ENCODE measurements at regions not wholly inside any gene's neighbourhood (a gene's known extent, or its start where the extent isn't known, plus 50 kb on each side); places are given as distances from the start of the nearest gene placed in this dataset.

DNA sequence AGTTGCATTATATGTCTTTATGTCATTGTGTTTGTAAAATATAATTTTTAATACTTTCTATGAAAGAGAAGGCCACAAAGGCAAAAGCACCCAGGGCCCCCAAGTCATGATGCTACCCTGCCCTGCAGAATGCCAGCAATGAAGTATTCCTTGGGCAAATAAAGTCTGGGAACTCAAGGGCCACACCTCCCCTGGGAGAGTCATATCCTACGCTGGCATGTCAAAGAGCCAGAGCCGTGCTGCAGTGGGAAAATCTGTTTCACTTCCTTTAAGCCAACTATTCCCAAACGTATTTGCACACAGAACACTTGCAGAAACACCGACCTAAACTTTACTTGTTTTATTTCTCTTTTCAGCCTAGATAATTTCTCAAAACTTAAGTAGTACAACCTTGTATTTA, 98.4 kb upstream of the KAZN start:
- Histone ChIP-seq H3K27ac (ENCODE audit: low read depth in 2 of 2, low read length in 2 of 2) (no peak overlapping the region), H3K9ac (ENCODE audit: low read length in 3 of 3) (no peak overlapping the region), H3K4me3 (ENCODE audit: low read length in 3 of 3) (no peak overlapping the region), H3K4me1 (ENCODE audit: control insufficient read depth in 2 of 3, insufficient read depth in 2 of 3, low read depth in 1 of 3, low read length in 3 of 3) (no peaks in the 10 kb centered on the region), H3K27me3 (ENCODE audit: control insufficient read depth, insufficient read depth, low read length) (no peaks in the 10 kb centered on the region), H3K9me3 (ENCODE audit: control insufficient read depth in 2 of 3, insufficient read depth in 1 of 3, low read length in 3 of 3) (no peaks in the 10 kb centered on the region), H3K36me3 (ENCODE audit: control insufficient read depth in 2 of 3, insufficient read depth in 3 of 3, low read length in 3 of 3) (no peaks in the 10 kb centered on the region)
- no peak for DNase-seq
- TF ChIP-seq, protein P1, sequence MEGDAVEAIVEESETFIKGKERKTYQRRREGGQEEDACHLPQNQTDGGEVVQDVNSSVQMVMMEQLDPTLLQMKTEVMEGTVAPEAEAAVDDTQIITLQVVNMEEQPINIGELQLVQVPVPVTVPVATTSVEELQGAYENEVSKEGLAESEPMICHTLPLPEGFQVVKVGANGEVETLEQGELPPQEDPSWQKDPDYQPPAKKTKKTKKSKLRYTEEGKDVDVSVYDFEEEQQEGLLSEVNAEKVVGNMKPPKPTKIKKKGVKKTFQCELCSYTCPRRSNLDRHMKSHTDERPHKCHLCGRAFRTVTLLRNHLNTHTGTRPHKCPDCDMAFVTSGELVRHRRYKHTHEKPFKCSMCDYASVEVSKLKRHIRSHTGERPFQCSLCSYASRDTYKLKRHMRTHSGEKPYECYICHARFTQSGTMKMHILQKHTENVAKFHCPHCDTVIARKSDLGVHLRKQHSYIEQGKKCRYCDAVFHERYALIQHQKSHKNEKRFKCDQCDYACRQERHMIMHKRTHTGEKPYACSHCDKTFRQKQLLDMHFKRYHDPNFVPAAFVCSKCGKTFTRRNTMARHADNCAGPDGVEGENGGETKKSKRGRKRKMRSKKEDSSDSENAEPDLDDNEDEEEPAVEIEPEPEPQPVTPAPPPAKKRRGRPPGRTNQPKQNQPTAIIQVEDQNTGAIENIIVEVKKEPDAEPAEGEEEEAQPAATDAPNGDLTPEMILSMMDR (IDR thresholded peaks at IDR 0.05; ENCODE audit: borderline replicate concordance, extremely low read depth, insufficient read depth) = no peak
- intact Hi-C loops (cut with DNase I) = no loop called here
- FAIRE-seq = no peak

- TF ChIP-seq, protein P1 (IDR thresholded peaks at IDR 0.05; ENCODE audit: borderline replicate concordance, extremely low read depth, insufficient read depth) = no peak
- intact Hi-C loops (cut with DNase I) = no loop called here
- Histone ChIP-seq H3K4me1 (ENCODE audit: control insufficient read depth in 2 of 3, insufficient read depth in 2 of 3, low read depth in 1 of 3, low read length in 3 of 3) (no peaks in the 10 kb centered on the region), H3K27ac (ENCODE audit: low read depth in 2 of 2, low read length in 2 of 2) (no peak overlapping the region), H3K27me3 (ENCODE audit: control insufficient read depth, insufficient read depth, low read length) (no peaks in the 10 kb centered on the region), H3K9me3 (ENCODE audit: control insufficient read depth in 2 of 3, insufficient read depth in 1 of 3, low read length in 3 of 3) (no peaks in the 10 kb centered on the region), H3K4me3 (ENCODE audit: low read length in 3 of 3) (no peak overlapping the region), H3K9ac (ENCODE audit: low read length in 3 of 3) (no peak overlapping the region), H3K36me3 (ENCODE audit: control insufficient read depth in 2 of 3, insufficient read depth in 3 of 3, low read length in 3 of 3) (no peaks in the 10 kb centered on the region)
- FAIRE-seq (peak; percentile 39), DNase-seq (no peak)
These were observed 97.6 kb upstream of the KAZN start for GRCh38 chr1:14500912-14501311.

DNA sequence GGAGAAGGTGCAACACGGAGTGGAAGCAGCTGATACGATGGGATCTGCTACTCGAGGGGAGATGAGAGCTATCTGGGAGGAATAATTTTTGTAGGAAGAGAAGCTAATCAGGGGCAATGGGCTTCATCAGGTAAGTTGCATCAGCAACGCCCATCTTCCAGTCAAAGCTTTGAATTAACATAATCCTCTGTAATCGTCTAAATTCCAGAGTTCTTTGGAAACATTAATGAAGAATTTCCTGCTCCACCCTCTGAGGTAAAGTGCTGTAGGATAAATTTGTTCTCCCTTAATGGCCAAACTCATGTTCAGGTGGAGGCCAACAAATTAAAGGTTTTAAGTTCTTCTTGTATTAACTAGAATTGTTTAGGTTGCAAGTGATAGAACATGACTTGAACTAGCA, 94.0 kb upstream of the KAZN start:
- TF ChIP-seq, protein P1 (IDR thresholded peaks at IDR 0.05; ENCODE audit: borderline replicate concordance, extremely low read depth, insufficient read depth) = no peak
- H3K36me3 ChIP-seq (ENCODE audit: control insufficient read depth in 2 of 3, insufficient read depth in 3 of 3, low read length in 3 of 3) = no peaks in the 10 kb centered on the region
- intact Hi-C loops (cut with DNase I) = no loop called here
- FAIRE-seq (no peak), DNase-seq (no peak)
- no peak overlapping the region for H3K4me3 ChIP-seq (ENCODE audit: low read length in 3 of 3)
- H3K9me3 ChIP-seq (ENCODE audit: control insufficient read depth in 2 of 3, insufficient read depth in 1 of 3, low read length in 3 of 3) = no peaks in the 10 kb centered on the region
- H3K27me3 ChIP-seq (ENCODE audit: control insufficient read depth, insufficient read depth, low read length) = no peaks in the 10 kb centered on the region
- H3K27ac ChIP-seq (ENCODE audit: low read depth in 2 of 2, low read length in 2 of 2) = no peak overlapping the region
- H3K4me1 ChIP-seq (ENCODE audit: control insufficient read depth in 2 of 3, insufficient read depth in 2 of 3, low read depth in 1 of 3, low read length in 3 of 3) = no peaks in the 10 kb centered on the region
- H3K9ac ChIP-seq (ENCODE audit: low read length in 3 of 3) = no peak overlapping the region
